Right renal cortex interstitium (tissue), 3 donors: ENCODE measurements at regions not wholly inside any gene's neighbourhood (a gene's known extent, or its start where the extent isn't known, plus 50 kb on each side); places are given as distances from the start of the nearest gene placed in this dataset.

Experiments
- DNase-seq, 3 donors: peaks; one replicate each; pipeline ENCODE4 v3.0.0-alpha.2; 2013; ENCODE audit warnings: low read depth in 3 of 3, low spot score in 2 of 3

DNA sequence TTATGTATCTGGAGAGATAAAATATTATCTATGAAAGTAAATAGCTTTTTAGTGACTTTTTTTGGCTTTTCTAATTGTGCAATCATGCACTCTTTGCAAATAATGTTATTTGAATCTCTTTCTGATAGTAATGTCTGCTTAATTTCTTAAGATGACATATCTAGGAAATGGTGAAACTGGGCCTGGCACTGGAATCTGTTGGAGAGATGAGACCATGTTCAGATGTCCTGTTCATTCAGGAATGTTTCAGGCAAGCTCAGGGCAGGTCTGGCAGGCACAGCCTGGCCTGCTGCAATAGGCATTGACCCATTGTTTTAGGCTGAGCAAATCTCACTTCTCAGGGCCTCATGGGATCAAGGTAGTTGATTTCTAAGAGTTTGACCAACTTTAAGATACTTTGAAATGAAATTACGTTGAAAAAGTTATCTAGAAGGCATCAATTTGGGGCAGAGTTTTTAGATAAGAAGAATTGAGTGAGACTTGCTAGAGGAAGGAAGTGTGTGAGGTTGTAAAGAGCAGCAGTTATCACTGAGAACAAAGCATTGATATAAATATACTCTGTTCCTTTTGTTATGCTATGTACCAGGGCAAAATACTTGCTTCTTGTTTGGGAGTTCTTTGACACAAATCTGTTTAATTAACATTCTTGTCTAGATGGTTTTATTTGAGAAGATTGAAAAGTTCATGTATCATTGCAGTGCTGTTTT is 133.0 kb upstream of the LEF1 start:
- no peak for DNase-seq

DNA sequence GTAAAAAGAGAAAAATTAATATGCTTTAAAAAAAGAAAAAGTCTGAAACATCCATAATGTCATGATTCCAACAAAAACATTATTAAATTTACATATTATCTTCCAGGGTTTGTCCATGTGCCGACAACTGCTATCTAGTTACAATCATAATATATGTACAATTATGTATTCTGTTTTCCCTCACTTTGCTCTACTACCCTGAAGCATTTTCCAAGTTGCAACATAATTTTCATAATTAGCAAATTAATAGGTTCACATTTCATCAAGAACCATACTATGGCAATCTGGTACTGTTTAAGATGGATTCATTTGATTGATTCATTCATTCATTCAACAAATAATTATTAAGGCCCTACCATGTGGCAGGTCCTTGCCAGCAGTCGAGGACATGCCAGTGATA is 128.9 kb upstream of the LEF1 start:
- DNase-seq, result no peak

DNA sequence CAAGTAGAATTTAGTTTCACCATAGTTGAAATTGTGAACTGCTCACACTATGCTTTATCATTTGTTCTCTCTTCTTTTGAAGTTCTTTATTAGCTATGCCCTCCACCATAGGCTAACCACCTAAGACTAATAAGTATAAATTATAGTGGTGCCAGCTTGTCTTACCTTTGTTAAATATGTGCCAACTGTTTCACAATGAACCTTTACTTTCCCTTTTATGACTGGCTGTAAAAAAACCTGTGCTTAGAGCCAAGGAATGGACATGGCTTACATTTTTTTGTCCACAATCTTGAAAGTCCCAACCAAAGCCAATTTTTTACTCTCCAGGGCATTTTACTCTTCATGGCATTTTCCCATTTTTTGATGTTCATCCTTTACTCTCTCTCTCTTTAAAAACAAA is 123.5 kb upstream of the LEF1 start:
- no peak for DNase-seq

DNA sequence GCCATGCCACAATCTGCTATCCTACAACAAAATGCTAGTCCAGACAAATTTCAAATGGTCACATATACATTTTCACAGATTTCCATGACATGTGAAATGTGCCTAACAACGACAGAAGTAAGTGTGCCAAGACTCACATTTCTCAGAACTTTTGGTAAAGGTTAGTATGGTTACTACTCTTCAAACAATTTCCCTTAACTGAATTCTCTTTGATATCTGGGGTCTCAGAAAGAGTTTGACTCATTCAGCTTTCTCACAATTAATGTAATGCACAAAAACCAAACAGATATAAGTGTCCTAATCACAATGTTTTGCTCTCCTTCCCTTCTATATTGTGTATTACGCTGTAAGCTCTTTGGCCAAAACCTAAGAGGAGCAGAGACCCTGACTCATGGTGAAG is 122.4 kb upstream of the LEF1 start:
- no peak for DNase-seq

DNA sequence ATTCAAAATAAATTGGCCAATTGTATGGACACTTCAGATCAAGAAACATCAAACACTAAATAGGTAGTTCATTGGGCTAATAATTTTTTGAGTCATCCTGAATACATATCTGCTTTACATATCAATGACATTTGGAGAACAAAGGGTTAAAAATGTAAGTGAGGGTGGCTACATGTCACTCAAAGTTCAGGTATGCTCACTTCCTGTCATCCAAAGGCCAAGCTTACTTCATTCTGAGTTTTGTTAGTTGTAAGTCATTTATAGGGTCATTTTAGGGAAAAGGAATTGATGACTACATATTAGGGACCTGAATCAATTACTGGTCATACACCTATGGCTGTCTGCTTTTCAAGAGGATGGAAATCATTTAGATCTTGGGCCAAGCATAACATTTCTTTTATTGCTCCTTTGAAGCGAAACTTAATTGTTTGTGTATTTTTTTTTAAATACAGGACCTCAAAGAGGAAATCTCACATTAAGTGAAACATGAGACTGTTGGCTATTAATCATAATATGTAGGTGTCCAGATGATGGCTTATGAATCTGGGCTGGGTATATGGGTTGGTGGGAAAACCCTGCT is 119.2 kb upstream of the LEF1 start:
- no peak for DNase-seq

DNA sequence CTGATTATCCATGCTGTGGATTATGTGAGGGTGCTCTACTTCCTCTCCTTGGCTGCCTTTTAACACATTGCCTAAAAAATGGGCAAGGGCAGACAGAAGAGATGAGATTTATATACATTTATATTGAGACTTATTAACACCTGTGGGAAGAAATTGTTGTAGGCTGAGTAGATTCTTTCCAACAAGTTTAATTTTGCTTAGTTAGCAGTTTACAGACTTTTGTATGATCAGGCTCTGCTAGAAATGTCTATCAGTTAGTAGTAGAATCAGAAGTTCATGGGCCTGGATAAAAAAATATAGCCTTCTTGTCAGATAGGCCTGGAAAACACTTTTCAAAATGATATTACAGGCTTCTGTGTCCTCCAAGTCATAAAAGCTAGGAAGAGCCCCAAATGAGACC is 111.3 kb upstream of the LEF1 start:
- no peak for DNase-seq

DNA sequence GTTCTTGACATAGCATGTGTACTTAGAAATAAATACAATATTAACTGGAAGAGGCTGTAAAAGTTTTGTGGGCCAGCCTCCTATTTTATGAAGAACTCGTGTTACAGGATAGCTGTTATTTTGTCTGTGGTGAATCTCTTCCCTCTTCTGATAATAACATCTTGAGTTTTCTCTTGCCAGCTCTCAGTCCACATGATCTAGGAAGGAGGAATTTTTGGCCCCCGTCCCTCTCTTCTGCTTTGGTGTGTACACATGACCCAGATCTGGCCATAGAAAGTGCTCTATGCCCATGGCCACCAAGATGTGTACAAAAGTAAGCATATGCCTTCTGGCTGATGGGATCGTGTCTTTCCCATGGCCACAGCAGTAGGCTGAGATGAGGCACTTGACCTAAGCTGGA is 108.0 kb upstream of the LEF1 start:
- no peak for DNase-seq

DNA sequence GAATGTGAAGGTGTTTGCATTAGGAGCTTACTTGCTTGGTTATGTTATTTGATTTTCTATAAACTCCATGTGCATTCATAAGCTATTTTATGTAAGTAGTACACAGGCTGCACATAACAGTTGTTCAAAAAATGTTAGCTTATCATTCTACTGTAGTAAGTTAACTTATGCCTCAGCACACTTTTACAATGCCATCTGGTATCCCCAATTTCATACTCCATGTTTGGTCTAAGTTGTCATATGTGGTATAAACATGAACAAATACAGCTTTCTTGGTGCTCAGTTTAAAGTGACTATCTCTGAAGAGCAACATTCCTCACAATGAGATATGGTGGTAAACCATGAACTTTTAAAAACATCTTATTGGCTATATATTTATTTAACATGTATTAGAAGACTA is 104.3 kb upstream of the LEF1 start:
- DNase-seq, result no peak

DNA sequence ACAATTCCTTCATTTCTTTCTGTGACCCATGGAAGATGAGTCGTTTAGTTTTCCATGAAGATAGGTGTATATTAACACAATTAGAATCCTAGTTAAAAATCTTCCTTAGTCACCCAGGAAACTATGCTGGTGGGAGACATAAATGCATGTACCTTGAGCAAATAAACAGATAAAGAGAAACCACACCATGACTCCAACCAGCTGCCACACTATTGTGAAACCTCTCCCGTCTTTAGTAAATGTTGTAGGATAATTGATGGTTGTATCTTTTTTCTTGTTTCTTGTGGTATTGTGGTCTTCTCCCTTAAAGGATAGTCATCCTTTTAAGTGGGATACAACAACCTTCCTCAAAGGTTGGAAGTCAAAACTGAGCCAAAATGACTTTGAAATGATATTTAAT is 103.8 kb upstream of the LEF1 start:
- DNase-seq, result no peak

DNA sequence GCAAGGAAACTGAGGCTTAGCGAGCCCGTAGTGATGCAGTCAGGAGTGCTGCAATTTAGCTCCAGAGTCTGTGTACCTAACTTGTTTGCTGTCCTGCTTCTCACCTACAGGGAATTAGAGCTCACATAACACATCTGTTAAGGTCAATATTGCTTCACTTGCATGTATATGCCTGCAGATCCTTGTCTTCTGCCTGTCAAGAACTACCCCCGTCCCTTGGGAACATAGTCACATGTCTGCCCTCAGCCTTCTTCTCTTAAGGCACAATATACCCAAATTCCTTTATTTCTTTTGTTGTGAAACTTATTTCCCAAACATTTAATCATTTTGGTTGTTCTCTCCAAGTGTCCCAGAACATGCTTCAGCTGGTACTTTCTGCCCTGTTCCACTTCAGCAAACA is 103.3 kb upstream of the LEF1 start:
- DNase-seq, result no peak

DNA sequence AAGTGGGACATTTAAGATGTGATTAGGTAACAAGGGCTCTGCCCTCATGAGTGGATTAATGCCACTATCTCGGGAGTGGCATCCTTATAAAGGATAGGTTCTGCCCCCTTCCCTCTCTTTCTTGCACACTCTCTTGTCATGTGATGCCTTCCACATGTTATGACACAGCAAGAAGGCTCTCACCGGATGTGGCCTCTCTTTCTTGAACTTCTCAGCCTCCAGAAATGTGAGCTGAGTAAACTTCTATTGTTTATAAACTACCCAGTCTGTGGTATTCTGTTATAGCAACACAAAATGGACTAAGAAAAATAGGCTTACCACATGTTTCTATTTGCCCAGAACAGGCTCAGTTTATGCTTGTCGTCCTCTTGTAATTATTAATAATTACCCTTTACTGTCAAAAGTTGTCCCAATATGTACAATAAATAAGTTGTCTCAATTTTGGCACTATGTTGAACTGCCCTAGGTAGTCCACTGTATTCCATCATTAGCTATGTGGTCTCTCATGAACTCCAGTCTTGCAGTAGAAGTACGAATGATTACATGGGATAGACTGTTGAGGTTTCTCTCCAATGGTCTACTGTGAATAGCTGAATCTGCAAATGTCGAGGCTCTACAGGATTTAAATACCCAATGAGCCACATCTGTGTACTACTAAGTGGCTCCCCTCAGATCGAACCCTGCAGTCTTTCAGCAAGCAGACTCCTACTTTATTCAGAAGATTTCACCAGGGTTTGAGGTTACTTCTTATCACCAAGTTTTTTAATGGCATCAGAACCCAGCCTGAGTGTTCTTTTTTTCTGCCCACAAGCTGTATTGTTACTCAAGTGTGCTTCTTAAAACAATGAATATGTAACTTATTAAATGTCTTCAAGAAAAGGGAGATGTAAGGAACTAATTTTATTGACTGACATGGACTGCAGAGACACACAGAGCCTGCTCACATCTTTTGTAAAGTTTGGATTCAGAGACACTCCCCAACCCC is 102.0 kb upstream of the LEF1 start:
- no peak for DNase-seq

DNA sequence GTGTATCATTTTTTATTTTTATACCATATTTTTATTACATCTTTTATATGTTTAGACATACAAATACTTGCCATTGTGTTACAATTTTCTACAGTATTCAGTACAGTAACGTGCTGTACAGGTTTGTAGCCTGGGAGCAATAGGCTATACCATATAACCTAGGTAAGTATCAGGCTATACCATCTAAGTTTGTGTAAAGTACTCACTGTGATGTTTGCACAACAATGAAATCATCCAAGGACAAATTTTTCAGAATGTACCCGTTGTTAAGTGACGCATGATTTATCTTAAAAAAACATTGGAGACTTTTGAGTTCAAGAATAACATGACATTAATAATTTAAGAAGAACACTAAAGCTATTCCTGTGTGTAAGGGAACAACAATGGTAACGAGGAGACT is 96.0 kb upstream of the LEF1 start:
- DNase-seq, result no peak

DNA sequence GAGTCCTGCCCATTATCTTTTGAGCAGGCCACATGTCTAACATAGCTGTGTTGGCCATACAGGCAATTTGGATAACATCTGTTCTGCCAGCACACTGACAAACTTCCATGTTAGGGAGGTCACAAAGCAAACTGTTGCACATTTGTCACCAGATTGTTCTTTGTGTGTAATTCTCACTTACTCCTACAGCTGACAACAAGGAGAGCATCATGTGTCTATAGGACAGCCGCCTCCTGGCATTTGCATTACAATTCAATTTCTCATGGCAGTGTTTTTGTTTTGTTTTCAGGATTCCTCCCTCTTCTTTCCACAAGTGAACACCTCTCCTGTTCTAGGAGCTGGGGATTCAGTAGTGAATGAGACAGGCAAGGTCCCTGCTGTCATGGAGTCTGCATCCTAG is 94.3 kb upstream of the LEF1 start:
- DNase-seq, result no peak

DNA sequence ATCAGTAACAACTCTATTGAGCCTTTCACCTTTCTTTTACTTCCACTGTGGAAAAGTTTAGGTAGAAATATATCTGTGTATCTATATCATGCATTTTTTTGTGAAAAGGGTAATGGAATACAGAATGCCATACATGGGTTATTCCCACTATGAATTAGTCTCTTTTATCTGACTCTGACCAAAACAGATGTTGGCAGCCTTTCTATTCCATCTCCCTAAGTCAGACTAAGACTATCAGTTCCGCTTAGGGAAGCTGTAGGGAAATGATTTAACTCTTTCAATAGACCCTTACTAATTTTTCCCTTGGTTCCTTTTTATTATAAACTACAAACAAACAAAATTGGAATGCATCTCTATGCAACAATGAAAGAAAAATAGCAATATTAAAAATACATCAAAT is 92.3 kb upstream of the LEF1 start:
- DNase-seq, result no peak

DNA sequence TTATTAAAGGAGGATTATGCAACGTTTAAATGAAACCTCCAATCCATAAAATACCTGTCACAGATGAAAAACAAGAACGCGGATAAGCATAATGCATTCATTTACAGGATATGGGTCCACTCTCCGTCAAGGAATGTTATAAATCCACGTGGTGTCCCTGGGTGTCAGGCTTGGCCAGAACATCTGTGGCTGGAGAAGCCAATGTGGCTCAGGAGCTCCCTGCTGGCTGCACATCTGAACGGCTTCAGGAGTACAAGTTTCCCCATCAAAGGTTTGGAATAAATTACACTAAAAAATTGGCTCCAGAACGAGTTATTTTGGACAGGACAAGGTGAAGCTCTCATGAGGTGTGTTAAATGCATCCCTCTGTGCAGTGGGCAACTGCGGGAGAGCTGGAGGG is 87.8 kb upstream of the LEF1 start:
- no peak for DNase-seq

DNA sequence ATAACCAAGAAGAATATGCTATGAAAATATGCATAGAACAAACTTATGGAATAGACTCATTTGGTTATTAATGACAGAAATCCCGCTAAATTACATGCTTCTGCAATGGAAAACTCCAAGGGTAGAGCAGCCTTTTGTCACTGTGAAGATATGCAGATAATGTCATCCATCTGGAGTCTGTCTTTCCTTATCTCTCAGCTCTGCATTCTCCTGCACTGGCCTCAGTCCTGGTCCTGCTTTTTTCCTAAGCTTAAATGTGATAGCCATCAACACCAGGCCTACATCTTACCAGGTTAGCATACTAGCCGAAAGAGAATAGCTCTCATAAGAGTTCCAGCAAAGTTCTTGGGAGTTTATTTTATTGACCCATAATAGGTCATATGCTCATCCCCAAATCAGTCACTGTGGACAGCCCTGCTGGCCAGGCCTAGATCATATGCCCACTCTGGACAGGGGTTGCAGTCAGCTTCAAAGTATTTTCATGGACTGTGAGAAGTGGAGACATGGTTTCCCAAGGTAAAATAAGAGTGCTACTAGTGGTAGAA is 86.5 kb upstream of the LEF1 start:
- no peak for DNase-seq

DNA sequence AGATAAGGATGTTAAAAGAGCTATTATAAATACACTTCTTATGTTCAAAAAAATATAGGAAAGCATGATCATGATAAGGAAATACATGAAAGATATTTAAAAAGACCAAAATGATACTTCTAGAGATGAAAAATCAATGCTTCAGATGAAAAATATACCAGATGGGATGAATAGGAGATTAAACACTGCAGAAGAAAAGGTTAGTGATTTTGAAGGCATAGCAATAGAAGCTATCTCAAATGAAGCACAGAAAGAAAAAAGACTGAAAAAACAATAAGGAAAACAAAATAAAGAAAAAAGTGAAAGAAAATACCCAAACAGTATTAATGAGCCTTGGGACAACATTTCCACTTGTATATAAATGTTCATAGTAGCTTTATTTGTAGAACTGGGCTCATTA is 80.7 kb upstream of the LEF1 start:
- no peak for DNase-seq

DNA sequence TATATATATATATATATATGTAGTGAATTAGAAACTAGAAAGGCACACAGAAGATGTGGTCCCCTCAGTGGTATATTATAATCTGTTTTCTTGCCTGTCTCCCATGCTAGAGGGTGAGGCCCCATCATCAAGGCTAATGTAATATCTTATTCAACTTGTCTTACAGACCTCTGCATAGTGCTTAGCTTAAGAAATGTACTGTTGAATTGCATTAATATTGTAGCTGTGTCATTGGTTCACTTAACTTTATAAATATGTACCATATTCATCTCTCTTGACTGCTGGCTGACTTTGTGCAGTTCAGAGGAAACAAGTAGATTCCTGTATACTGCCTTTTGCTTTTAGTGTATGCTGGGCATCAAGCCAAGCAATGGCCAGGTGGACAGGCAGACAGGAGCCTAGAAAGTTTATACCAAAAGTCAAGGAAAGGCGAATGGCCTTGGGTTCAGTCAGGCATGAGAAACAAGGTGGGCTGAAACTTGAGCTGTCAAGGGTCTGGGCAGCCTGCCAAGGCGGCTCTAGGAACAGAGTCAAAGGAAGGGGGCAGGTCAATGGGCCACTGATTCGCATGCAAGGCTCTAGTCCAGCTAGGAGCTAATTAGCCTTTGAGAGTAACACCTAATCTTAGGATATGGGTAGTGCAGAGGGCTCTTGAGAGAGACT is 78.8 kb upstream of the LEF1 start:
- peak; percentile 60 to 76 (median 76) for DNase-seq

DNA sequence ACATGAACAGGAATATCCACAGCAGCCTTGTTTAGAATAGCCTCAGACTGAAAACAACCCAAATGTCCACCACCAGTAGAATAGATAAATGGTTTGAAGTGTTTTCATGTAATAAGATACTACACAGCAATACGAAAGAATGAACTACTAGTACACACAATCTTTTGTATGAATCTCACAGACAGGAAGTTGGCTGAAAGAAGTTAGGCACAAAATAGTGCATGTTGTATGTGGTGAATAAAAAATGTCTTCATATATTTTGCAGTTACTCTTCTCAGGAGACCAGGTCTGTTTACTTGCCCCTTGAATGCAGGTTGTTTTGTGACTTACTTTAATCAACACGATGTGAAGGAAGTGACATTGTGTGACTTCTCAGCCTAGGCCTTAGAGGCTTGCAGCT is 75.9 kb upstream of the LEF1 start:
- no peak for DNase-seq

DNA sequence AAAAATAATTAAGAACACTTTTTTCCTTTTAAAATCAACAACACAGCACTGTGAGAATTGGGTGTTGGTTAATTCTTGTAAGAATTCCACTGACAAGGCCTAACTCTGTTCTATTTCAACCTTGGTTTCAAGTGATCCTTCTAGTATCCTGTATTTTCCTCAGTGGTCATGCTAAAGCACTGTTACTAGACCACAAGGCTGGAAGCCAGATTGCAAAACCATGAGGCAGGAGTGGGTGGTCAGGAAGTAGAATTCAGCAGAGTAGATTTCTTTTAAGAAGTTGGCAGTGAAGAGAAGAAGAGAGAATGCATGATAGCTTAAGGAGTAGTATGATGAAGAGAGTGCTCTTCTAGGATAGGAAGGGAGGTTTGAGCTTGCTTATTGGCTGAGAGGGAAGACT is 71.6 kb upstream of the LEF1 start:
- no peak for DNase-seq

DNA sequence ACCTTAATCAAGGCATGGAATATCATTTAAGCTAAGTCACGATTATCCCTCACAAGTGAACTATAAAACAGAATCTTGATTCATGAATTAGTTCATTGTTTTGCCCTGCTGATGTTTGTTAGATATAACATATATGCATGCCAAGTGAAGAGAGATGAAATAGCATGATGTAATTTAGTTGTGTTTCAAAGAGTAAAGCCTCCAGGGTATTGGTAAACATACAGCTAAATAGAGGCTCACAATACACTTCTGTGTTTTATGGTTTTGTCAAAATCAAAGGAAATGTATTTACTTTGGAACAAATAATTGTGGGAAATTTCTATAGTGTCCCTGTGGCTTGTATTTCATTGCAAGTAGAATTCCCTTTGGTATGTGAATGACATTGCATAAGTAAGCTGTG is 69.0 kb upstream of the LEF1 start:
- DNase-seq, result no peak
